Superior temporal gyrus (tissue), 1 donor: ENCODE measurements at regions not wholly inside any gene's neighbourhood (a gene's known extent, or its start where the extent isn't known, plus 50 kb on each side); places are given as distances from the start of the nearest gene placed in this dataset.
"Not testable (repeated sequence)": the region's sequence is repeated elsewhere in the genome, so short reads cannot be mapped to it uniquely, and the experiment has no call there.

Experiments
- DNase-seq: peaks from one replicate; pipeline ENCODE4 v3.0.0-alpha.2; 2016; ENCODE audit errors: extremely low spot score

DNA sequence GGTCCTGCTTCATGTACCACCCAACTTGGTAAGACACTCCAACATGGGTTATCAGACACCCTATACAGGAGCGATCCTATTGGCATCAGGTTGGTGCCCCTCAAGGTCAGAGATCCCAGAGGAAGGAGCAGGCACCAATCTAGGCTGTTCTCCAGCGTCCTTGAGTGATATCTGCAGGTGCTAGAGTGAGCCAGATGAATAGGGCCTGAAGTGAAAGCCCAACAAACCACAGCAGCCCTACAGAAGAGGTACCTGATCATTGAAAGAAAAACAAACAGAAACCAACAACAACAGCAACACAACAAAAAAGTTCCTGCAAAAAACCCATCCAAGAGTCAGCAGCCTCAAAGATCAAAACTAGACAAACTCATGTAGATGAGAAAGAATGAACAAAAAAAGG is 584.8 kb downstream of the HINT1 start:
- DNase-seq: no peak

DNA sequence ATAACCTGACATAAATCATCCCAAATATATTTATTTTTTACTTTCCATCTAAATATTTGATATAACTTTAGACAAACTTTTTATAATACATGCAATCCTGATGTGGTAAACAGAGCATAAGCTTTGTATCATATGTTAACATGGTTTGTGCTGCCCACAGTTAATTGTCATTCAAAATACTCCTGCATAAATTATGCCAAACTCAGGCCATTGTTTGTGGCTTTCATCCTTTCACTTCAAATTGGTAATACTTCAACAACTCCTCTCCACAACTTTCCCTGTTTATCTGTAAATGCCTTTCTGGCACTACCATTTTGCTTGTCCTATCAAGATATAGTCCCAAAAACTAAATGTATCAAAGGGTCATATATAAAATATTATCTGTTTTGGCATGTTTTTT is 586.7 kb downstream of the HINT1 start:
- DNase-seq: no peak

DNA sequence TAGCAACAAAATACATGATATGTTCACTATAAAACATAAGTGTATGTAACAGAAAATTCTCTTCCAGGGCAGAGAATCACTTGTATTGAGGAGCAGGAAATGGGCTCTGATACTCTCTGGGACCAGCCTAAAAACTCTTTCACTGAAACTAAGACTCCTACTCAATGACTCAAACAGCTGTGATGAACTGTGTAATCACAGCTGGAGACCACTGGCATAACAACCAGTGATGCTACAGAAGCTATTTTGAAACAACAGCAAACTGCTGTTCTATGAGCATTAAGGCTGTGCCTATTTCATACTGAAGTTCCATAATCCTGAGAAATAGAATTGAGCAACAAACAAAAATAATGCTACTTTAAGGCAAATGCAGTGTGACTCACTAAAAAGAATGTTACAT is 594.0 kb downstream of the HINT1 start:
- DNase-seq: no peak

GRCh38 chr5:130568791-130569190 is 596.3 kb downstream of the HINT1 start:
- DNase-seq: no peak

GRCh38 chr5:130555429-130555828 is 609.6 kb downstream of the HINT1 start:
- DNase-seq: no peak

DNA sequence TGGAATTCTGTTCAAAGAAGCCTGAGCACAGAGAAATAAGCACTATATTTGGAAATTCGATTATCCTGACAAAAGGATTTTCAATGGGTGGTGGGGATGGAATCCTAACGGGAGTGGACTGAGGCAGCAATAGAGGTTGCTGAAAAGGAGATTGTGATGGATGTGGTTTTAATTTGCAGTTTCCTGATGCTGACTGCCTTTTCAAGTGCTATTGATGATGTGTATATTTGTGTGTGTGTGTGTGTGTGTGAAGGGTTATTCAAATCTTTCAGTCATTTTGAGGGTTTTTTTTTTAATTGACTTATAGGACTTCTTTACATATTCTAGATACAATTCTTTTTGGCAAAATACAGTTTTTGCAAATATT is 614.5 kb downstream of the HINT1 start:
- DNase-seq: no peak

DNA sequence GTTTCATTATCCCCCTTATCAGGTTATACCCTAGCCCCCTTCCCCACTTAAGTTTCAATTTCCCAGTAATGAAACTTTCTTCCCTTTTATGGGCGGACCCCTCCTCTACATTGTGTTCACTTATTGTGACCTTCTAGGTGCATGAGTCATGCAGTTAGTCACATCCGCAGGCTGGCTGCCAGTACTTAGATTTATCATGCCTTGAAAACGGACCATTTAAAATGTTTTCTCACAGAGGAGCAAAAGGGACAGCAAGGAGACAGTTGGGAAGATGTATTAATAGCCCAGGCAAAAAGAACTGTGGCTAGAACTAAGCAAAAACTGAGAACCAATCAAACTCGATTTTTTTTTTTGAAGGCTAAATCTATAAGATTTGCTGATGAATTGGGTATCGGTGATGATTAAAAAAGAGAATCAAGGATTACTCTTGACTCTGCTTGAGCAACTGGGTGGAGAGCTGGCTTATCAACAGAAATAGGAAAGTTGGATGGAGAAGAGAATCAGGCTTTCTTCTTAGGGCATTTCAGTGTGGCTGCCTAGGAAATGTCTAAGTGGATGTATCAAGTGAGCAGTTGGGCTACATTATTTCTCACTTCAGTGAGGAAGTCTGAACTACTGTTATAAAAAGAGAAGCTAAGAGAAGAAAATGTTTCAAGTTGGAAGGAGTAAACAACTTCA is 615.0 kb downstream of the HINT1 start:
- DNase-seq: no peak

- DNase-seq: no peak
These were observed 618.8 kb downstream of the HINT1 start for GRCh38 chr5:130546211-130546610.

GRCh38 chr5:130545291-130545690 is 619.8 kb downstream of the HINT1 start:
- no peak for DNase-seq

GRCh38 chr5:130541617-130542221 is 623.3 kb downstream of the HINT1 start:
- DNase-seq: no peak

DNA sequence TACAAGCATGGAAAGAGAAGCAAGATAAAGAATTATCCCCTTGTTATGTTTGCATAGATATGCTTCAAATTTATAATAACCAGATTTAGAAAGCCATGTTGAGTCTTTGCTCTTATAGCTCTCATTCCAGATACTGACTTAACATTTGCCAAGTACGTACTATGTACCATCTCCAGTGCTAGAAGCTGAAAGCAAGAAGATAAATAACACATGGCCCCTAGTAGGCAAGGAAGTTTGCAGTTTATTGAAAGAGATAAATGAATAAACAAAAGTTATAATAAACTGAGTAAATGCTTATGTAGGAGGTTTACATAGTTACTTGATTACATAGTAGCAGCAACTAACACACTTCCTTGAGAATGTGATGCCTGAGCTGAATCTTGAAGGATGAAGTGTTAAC is 628.4 kb downstream of the HINT1 start:
- DNase-seq: no peak

GRCh38 chr5:130532786-130533185 is 628.5 kb downstream of the CHSY3 start:
- no peak for DNase-seq

GRCh38 chr5:130529511-130530485 is 625.5 kb downstream of the CHSY3 start:
- DNase-seq: no peak

GRCh38 chr5:130529111-130529510 is 624.8 kb downstream of the CHSY3 start:
- DNase-seq: no peak

- no peak for DNase-seq
These were observed 624.2 kb downstream of the CHSY3 start for GRCh38 chr5:130528474-130528873.

DNA sequence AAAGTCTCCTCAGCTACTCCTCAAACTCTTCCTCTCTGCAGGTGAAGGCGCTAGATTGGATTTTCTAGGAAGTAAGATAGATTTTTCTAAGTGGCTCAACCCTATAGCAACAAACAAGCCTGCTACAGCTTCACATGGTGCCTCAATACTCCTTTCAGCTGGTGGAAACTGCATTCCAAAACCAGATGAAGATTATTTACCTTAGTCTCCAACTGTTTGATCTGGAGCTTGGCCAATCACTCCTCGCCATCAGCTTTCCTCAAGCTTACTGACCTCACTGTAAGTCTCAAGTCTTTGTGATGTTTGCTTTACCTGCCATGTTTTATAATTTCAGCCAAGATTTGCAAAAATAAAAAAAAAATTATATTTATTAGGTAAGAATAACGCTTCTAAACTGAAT is 622.4 kb downstream of the CHSY3 start:
- no peak for DNase-seq

GRCh38 chr5:130520211-130520610 is 615.9 kb downstream of the CHSY3 start:
- no peak for DNase-seq

- no peak for DNase-seq
These were observed 610.9 kb downstream of the CHSY3 start for GRCh38 chr5:130514984-130515690.

GRCh38 chr5:130502702-130503101 is 598.4 kb downstream of the CHSY3 start:
- no peak for DNase-seq

DNA sequence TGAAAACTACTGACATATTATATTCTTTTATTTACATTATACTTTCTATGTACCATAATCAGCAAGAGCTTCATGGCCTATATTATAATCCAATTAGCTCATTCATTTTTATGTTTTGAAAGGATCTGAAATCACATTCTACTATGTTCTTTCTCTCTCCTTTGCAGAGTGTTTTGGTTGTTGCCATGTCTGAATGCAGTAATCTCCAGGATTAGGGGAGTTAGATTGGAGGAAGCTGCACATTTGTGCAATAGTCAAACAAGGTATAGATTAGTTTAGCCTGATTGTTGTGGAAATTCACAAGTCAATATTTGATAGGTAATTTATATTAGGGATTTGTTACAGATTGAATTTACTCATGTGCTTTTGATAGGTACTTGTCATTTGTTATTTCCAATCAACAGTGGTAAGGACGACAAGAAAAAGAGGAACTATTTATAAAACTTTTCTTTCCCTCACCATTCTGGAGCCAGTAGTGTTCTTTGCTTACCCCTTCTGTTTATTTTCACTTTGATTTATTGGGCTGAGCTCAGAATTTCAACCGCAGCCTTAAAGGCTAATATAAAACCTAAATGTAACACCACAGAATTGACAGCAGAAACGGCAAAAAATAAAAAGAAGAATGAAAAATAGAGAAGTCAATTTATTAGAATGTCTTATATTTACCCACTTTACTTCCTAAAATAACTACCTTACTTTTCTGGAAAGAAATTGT is 597.0 kb downstream of the CHSY3 start:
- DNase-seq: no peak

- DNase-seq: not testable (repeated sequence)
These were observed 596.2 kb downstream of the CHSY3 start for GRCh38 chr5:130500495-130500894.
